Kidney (tissue), 13 donors: ENCODE measurements at regions not wholly inside any gene's neighbourhood (a gene's known extent, or its start where the extent isn't known, plus 50 kb on each side); places are given as distances from the start of the nearest gene placed in this dataset.

ENCODE experiments used
- DNase-seq, 5 donors: peaks; one replicate each; pipeline ENCODE4 v3.0.0-alpha.2; 2013 to 2020
- FAIRE-seq: peaks from 2 replicates; lab custom pipeline; 2012; peaks lifted over from hg19 to GRCh38; lab: Jason Lieb, UNC
- H3K27ac ChIP-seq, 2 donors: one replicate each; pipeline ENCODE4 v1.7.0; 2013; ENCODE audit warnings: low read depth in 2 of 2, low read length in 2 of 2, inconsistent platforms in 1 of 2
- H3K27me3 ChIP-seq: one replicate; pipeline ENCODE4 v1.7.1; 2013; ENCODE audit warnings: low read length, inconsistent platforms; ENCODE audit not compliant: control insufficient read depth, insufficient read depth
- H3K36me3 ChIP-seq, 3 donors: one replicate each; pipeline versions ENCODE4 v1.7.0 to v1.7.1; 2013; ENCODE audit warnings: low read length in 3 of 3, control low read depth in 1 of 3, inconsistent platforms in 1 of 3; ENCODE audit not compliant: insufficient read depth in 3 of 3, control insufficient read depth in 2 of 3
- H3K4me1 ChIP-seq, 3 donors: one replicate each; pipeline versions ENCODE4 v1.7.0 to v1.7.1; 2013; ENCODE audit warnings: low read length in 3 of 3, inconsistent platforms in 1 of 3, low read depth in 1 of 3; ENCODE audit not compliant: control insufficient read depth in 2 of 3, insufficient read depth in 2 of 3
- H3K4me3 ChIP-seq, 3 donors: one replicate each; pipeline versions ENCODE4 v1.7.0 to v1.8.1; 2013; ENCODE audit warnings: low read length in 3 of 3, control low read depth in 1 of 3, inconsistent platforms in 1 of 3
- H3K9ac ChIP-seq, 3 donors: one replicate each; pipeline versions ENCODE4 v1.7.0 to v1.7.1; 2013; ENCODE audit warnings: low read length in 3 of 3, control low read depth in 1 of 3, inconsistent platforms in 1 of 3
- H3K9me3 ChIP-seq, 3 donors: one replicate each; pipeline versions ENCODE4 v1.7.0 to v1.7.1; 2013; ENCODE audit warnings: low read length in 3 of 3, control low read depth in 1 of 3, inconsistent platforms in 1 of 3; ENCODE audit not compliant: control insufficient read depth in 2 of 3, insufficient read depth in 1 of 3
- intact Hi-C: fragments of 100-400 bp; cut with DNase I; formaldehyde crosslinking; loops from one replicate; pipeline ENCODE4 v1.11.1; 2022
- TF ChIP-seq, protein P1 (sequence below): IDR thresholded peaks from 3 replicates; pipeline ENCODE4 v1.5.1; 2012; ENCODE audit warnings: mild to moderate bottlenecking, moderate library complexity, borderline replicate concordance; ENCODE audit not compliant: insufficient read depth; ENCODE audit errors: extremely low read depth
- donor health status: control.
- donor health status: control.
- donor health status: control.
- donor health status: control.
- donor health status: control.
- donor health status: DM: yes; HTN: yes; CAD: no.
- donor health status: Normal renal cell carcinoma (clear cell type).

DNA sequence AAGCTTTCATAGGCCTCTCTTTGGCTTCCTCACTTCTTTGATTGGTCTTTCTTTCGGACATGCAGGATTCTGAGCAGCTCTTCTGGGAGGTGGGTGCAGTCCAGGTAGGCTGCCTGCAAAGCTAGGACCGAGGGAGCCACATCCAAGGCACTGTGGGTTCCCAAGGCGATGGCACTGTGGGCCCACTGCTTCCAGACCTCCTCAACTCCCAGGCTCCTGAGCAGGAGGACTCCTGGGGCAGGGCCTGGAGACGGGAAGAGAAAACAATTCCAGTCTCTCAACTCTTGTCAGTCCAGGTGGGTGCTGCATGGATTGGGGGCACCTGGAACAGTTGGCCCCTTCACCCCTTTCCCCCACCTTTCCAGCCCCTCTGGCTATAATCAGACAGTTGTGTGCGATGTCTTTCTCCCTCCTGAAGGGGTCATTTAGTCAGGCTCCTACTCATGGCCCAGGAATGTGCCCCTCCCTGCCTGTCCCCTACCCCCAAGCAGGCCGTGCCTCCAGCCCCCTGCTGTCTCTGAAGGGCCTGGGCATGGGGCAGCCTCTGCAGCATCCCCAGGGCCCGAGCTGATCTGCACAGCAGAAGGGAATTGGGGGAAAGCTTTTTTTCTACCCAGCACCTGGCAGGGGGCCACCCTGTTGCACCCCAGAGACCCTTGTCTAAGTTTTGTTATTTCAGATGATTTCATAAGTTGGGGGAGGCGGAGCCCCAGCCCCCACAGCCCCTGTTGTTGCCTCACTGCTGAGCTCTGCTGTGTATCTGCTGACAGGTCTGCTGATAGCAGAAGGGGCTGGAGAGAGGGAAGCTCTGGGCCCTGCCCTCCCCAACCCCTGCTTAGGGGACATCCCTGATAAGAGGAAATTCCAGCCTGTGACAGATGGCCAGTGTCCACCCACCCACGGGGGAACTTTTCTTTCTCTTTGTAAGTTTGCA is 330.3 kb downstream of the SEC14L1 start:
- Histone ChIP-seq H3K27ac (peak overlapping the region; percentile 39 to 51), H3K27me3 (no peaks in the 10 kb centered on the region), H3K4me3 (no peak overlapping the region), H3K9ac (no peak overlapping the region), H3K9me3 (peaks cover 0 to 2% (median 0%) of the 10 kb centered on the region in 3 donors), H3K36me3 (peaks cover 0 to 5% (median 0%) of the 10 kb centered on the region in 3 donors), H3K4me1 (peaks cover 13 to 65% (median 39%) of the 10 kb centered on the region in 3 donors)
- peak in 1 of 5 donors; percentile 90 for DNase-seq
- intact Hi-C loops = no loop called here
- TF ChIP-seq, protein P1, sequence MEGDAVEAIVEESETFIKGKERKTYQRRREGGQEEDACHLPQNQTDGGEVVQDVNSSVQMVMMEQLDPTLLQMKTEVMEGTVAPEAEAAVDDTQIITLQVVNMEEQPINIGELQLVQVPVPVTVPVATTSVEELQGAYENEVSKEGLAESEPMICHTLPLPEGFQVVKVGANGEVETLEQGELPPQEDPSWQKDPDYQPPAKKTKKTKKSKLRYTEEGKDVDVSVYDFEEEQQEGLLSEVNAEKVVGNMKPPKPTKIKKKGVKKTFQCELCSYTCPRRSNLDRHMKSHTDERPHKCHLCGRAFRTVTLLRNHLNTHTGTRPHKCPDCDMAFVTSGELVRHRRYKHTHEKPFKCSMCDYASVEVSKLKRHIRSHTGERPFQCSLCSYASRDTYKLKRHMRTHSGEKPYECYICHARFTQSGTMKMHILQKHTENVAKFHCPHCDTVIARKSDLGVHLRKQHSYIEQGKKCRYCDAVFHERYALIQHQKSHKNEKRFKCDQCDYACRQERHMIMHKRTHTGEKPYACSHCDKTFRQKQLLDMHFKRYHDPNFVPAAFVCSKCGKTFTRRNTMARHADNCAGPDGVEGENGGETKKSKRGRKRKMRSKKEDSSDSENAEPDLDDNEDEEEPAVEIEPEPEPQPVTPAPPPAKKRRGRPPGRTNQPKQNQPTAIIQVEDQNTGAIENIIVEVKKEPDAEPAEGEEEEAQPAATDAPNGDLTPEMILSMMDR = no peak
- no peak for FAIRE-seq

DNA sequence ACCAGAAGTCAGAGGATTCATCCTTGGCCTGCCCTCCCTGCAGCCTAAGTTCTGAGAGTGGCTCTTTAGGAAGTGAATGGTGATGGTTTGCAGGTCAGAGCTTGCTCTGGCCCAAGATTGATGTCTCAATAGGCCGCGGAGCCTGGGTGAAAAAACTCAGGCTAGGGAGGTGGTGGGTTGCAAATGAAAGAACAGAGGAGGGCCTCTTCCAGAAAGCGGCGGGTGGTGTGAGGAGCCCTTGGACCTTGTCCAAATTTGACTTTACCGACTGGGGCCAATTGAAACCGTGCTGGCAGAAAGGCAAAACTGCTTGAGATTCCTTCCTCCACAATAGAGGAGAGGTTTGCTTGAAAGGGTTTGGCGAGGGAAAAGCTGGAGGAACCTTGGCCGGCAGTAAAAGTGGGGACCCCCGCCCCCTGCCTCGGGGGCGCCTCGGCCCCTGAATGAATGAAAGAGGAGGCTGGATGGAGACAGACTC is 331.3 kb downstream of the SEC14L1 start:
- peaks cover 8 to 66% (median 31%) of the 10 kb centered on the region in 3 donors for H3K4me1 ChIP-seq
- FAIRE-seq (no peak), DNase-seq (peak in 4 of 5 donors; percentile 59 to 86 (median 77))
- no peak overlapping the region for H3K4me3 ChIP-seq
- H3K36me3 ChIP-seq = peaks cover 0 to 5% (median 0%) of the 10 kb centered on the region in 3 donors
- H3K9me3 ChIP-seq = peaks cover 0 to 2% (median 0%) of the 10 kb centered on the region in 3 donors
- H3K9ac ChIP-seq = peak overlapping the region in 1 of 3 donors; percentile 21
- TF ChIP-seq, protein P1 = no peak
- intact Hi-C loops = no loop called here
- no peaks in the 10 kb centered on the region for H3K27me3 ChIP-seq
- peak overlapping the region in 1 of 2 donors; percentile 51 for H3K27ac ChIP-seq

DNA sequence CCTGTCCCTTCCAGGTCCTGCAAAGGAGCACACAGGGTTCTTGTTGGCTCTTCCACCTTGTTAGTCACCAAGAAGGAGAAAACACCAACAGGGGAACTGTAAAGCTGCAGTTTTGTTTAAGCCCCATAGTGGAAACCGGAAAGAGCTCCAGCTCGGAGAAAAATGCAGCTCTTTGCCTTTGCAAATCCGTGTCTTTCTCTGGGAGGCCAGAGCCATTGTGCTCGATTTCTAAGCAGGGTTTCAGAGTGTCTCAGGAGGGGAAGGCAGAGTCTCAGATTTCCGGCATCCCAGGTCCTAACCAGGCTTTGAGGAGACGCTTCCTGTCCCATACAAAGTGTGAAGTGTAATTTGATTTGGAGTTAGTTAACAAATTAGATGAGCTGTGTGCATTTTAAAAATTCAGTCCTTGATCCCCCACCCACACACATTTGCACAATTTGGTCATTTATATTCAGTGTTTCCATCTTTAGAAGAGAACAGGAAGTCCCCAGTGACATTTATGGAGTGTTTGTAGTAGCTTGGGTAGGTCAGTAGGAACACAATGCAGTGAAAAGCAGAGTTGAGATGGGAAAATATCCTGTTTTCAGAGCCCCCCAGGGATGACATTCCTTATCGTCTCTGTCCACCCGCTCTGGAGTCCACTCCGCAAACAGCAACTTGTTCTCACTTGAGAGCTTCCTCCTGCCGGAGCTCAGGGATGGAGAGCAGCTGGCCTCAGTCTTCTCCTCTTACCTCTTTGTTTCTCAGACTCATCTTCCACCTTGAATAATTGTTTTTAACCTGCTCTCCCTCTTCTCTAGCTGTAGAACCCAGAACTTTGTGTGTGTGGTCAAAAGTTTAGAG is 331.9 kb downstream of the SEC14L1 start:
- peaks cover 0 to 2% (median 0%) of the 10 kb centered on the region in 3 donors for H3K9me3 ChIP-seq
- H3K36me3 ChIP-seq = peaks cover 0 to 5% (median 0%) of the 10 kb centered on the region in 3 donors
- intact Hi-C loops = no loop called here
- H3K9ac ChIP-seq = peak overlapping the region in 1 of 3 donors; percentile 21
- H3K4me1 ChIP-seq = peaks cover 8 to 71% (median 33%) of the 10 kb centered on the region in 3 donors
- peak overlapping the region in 1 of 2 donors; percentile 51 for H3K27ac ChIP-seq
- DNase-seq (peak in 4 of 5 donors; percentile 50 to 82 (median 74)), FAIRE-seq (no peak)
- H3K27me3 ChIP-seq = no peaks in the 10 kb centered on the region
- TF ChIP-seq, protein P1 = no peak
- H3K4me3 ChIP-seq = peak overlapping the region in 1 of 3 donors; percentile 4
